ENCODE measurements at regions not wholly inside any gene's neighbourhood (a gene's known extent, or its start where the extent isn't known, plus 50 kb on each side); places are given as distances from the start of the nearest gene placed in this dataset.

- no peaks in the 10 kb centered on the region for H3K79me2 ChIP-seq (ENCODE audit: low read length)
- H3K9me3 ChIP-seq (replicated peaks; ENCODE audit: insufficient read depth, low read length) = no peaks in the 10 kb centered on the region
- H3K36me3 ChIP-seq (replicated peaks; ENCODE audit: insufficient read depth, low read length) = no peaks in the 10 kb centered on the region
- no peaks in the 10 kb centered on the region for H3F3A ChIP-seq (ENCODE audit: insufficient read depth, low read length)
- TF ChIP-seq EZH2 (optimal IDR thresholded peaks at IDR 0.05; ENCODE audit: low read depth, low read length) = no peak
- no peaks in the 10 kb centered on the region for H4K20me1 ChIP-seq (ENCODE audit: insufficient read depth, low read length)
- no peaks in the 10 kb centered on the region for H3K4me1 ChIP-seq (ENCODE audit: low read length)
- no peak overlapping the region for H2AFZ ChIP-seq (ENCODE audit: low read length)
- H3K4me3 ChIP-seq (ENCODE audit: low read length) = no peak overlapping the region
- H3K27me3 ChIP-seq (replicated peaks; ENCODE audit: insufficient read depth, low read length) = no peaks in the 10 kb centered on the region
- no peak overlapping the region for H3K27ac ChIP-seq (ENCODE audit: low read length)
- no peak overlapping the region for H3K4me2 ChIP-seq (ENCODE audit: low read depth, low read length)
- no peaks in the 10 kb centered on the region for H3K9me2 ChIP-seq (replicated peaks; ENCODE audit: insufficient read depth, low read length)
- no peak for DNase-seq
- H3K9ac ChIP-seq (ENCODE audit: low read length) = no peak overlapping the region
Observed at GRCh38 chr9:79154806-79155205, 417.0 kb upstream of the TLE4 start.

GRCh38 chr9:79155308-79155707, 416.5 kb upstream of the TLE4 start:
- no peak overlapping the region for H2AFZ ChIP-seq (ENCODE audit: low read length)
- no peaks in the 10 kb centered on the region for H3K9me3 ChIP-seq (replicated peaks; ENCODE audit: insufficient read depth, low read length)
- H3K27ac ChIP-seq (ENCODE audit: low read length) = no peak overlapping the region
- H3K4me2 ChIP-seq (ENCODE audit: low read depth, low read length) = no peak overlapping the region
- H3K4me3 ChIP-seq (ENCODE audit: low read length) = no peak overlapping the region
- H3K27me3 ChIP-seq (replicated peaks; ENCODE audit: insufficient read depth, low read length) = no peaks in the 10 kb centered on the region
- H3K9me2 ChIP-seq (replicated peaks; ENCODE audit: insufficient read depth, low read length) = no peaks in the 10 kb centered on the region
- H3K36me3 ChIP-seq (replicated peaks; ENCODE audit: insufficient read depth, low read length) = no peaks in the 10 kb centered on the region
- H3F3A ChIP-seq (ENCODE audit: insufficient read depth, low read length) = no peaks in the 10 kb centered on the region
- no peak for DNase-seq
- TF ChIP-seq EZH2 (optimal IDR thresholded peaks at IDR 0.05; ENCODE audit: low read depth, low read length) (no peak), CTCF (IDR thresholded peaks at IDR 0.05; ENCODE audit: low read length) (no peak), EZH2phosphoT487 (IDR thresholded peaks at IDR 0.05; ENCODE audit: low read length) (no peak)
- no peaks in the 10 kb centered on the region for H3K79me2 ChIP-seq (ENCODE audit: low read length)
- H3K9ac ChIP-seq (ENCODE audit: low read length) = no peak overlapping the region
- no peaks in the 10 kb centered on the region for H4K20me1 ChIP-seq (ENCODE audit: insufficient read depth, low read length)
- no peaks in the 10 kb centered on the region for H3K4me1 ChIP-seq (ENCODE audit: low read length)

- no peaks in the 10 kb centered on the region for H3K79me2 ChIP-seq (ENCODE audit: low read length)
- no peaks in the 10 kb centered on the region for H3K36me3 ChIP-seq (replicated peaks; ENCODE audit: insufficient read depth, low read length)
- no peak overlapping the region for H3K27ac ChIP-seq (ENCODE audit: low read length)
- H3K27me3 ChIP-seq (replicated peaks; ENCODE audit: insufficient read depth, low read length) = no peaks in the 10 kb centered on the region
- H3F3A ChIP-seq (ENCODE audit: insufficient read depth, low read length) = no peaks in the 10 kb centered on the region
- no peak for DNase-seq
- H3K9ac ChIP-seq (ENCODE audit: low read length) = no peak overlapping the region
- no peaks in the 10 kb centered on the region for H3K9me3 ChIP-seq (replicated peaks; ENCODE audit: insufficient read depth, low read length)
- no peaks in the 10 kb centered on the region for H3K9me2 ChIP-seq (replicated peaks; ENCODE audit: insufficient read depth, low read length)
- H3K4me2 ChIP-seq (ENCODE audit: low read depth, low read length) = no peak overlapping the region
- H3K4me1 ChIP-seq (ENCODE audit: low read length) = no peaks in the 10 kb centered on the region
- no peaks in the 10 kb centered on the region for H4K20me1 ChIP-seq (ENCODE audit: insufficient read depth, low read length)
- H3K4me3 ChIP-seq (ENCODE audit: low read length) = no peak overlapping the region
- TF ChIP-seq EZH2phosphoT487 (IDR thresholded peaks at IDR 0.05; ENCODE audit: low read length) (no peak), EZH2 (optimal IDR thresholded peaks at IDR 0.05; ENCODE audit: low read depth, low read length) (no peak), CTCF (IDR thresholded peaks at IDR 0.05; ENCODE audit: low read length) (no peak)
- no peak overlapping the region for H2AFZ ChIP-seq (ENCODE audit: low read length)
Observed at GRCh38 chr9:79163544-79163943, 408.2 kb upstream of the TLE4 start.

GRCh38 chr9:79164406-79164805, 407.4 kb upstream of the TLE4 start:
- DNase-seq = no peak
- TF ChIP-seq EZH2phosphoT487 (IDR thresholded peaks at IDR 0.05; ENCODE audit: low read length) (no peak), EZH2 (optimal IDR thresholded peaks at IDR 0.05; ENCODE audit: low read depth, low read length) (no peak), CTCF (IDR thresholded peaks at IDR 0.05; ENCODE audit: low read length) (no peak)
- Histone ChIP-seq H3K79me2 (ENCODE audit: low read length) (no peaks in the 10 kb centered on the region), H3K4me1 (ENCODE audit: low read length) (no peaks in the 10 kb centered on the region), H3F3A (ENCODE audit: insufficient read depth, low read length) (no peaks in the 10 kb centered on the region), H3K27ac (ENCODE audit: low read length) (no peak overlapping the region), H4K20me1 (ENCODE audit: insufficient read depth, low read length) (no peaks in the 10 kb centered on the region), H3K9ac (ENCODE audit: low read length) (no peak overlapping the region), H3K27me3 (replicated peaks; ENCODE audit: insufficient read depth, low read length) (no peaks in the 10 kb centered on the region), H3K9me2 (replicated peaks; ENCODE audit: insufficient read depth, low read length) (no peaks in the 10 kb centered on the region), H3K4me3 (ENCODE audit: low read length) (no peak overlapping the region), H3K4me2 (ENCODE audit: low read depth, low read length) (no peak overlapping the region), H3K36me3 (replicated peaks; ENCODE audit: insufficient read depth, low read length) (no peaks in the 10 kb centered on the region), H2AFZ (ENCODE audit: low read length) (no peak overlapping the region), H3K9me3 (replicated peaks; ENCODE audit: insufficient read depth, low read length) (no peaks in the 10 kb centered on the region)
